Liver (tissue), 8 donors: ENCODE measurements at regions not wholly inside any gene's neighbourhood (a gene's known extent, or its start where the extent isn't known, plus 50 kb on each side); places are given as distances from the start of the nearest gene placed in this dataset.

ENCODE experiments used
- DNase-seq: peaks from one replicate; pipeline ENCODE4 v3.0.0-alpha.2; 2017; ENCODE audit warnings: low spot score
- H3K27ac ChIP-seq, 2 donors: one replicate each; pipeline ENCODE4 v1.7.0; 2013; ENCODE audit warnings: inconsistent platforms in 2 of 2, low read length in 2 of 2, control low read depth in 1 of 2, low read depth in 1 of 2, mild to moderate bottlenecking in 1 of 2
- H3K27me3 ChIP-seq, 4 donors: one replicate each; pipeline versions ENCODE4 v1.6.1 to v1.7.0; 2013; ENCODE audit warnings: low read length in 3 of 4, inconsistent platforms in 1 of 4, mild to moderate bottlenecking in 1 of 4, moderate library complexity in 1 of 4; ENCODE audit not compliant: control insufficient read depth in 4 of 4, insufficient read depth in 4 of 4
- H3K36me3 ChIP-seq, 4 donors: one replicate each; pipeline versions ENCODE4 v1.6.1 to v1.7.0; 2013; ENCODE audit warnings: low read length in 3 of 4, mild to moderate bottlenecking in 3 of 4, low read depth in 1 of 4, moderate library complexity in 1 of 4; ENCODE audit not compliant: control insufficient read depth in 4 of 4, insufficient read depth in 3 of 4
- H3K4me1 ChIP-seq, 4 donors: one replicate each; pipeline versions ENCODE4 v1.6.1 to v1.7.0; 2013; ENCODE audit warnings: low read length in 3 of 4, mild to moderate bottlenecking in 3 of 4, moderate library complexity in 1 of 4; ENCODE audit not compliant: control insufficient read depth in 4 of 4, insufficient read depth in 4 of 4
- H3K4me3 ChIP-seq, 3 donors: one replicate each; pipeline versions ENCODE4 v1.6.1 to v1.7.0; 2013; ENCODE audit warnings: low read length in 3 of 3, control low read depth in 1 of 3, low read depth in 1 of 3, mild to moderate bottlenecking in 1 of 3
- H3K9ac ChIP-seq, 2 donors: one replicate each; pipeline ENCODE4 v1.7.0; 2013; ENCODE audit warnings: low read length in 2 of 2, mild to moderate bottlenecking in 2 of 2, moderate library complexity in 2 of 2, control low read depth in 1 of 2, low read depth in 1 of 2
- H3K9me3 ChIP-seq, 4 donors: one replicate each; pipeline versions ENCODE4 v1.6.1 to v1.7.0; 2013; ENCODE audit warnings: low read length in 3 of 4; ENCODE audit not compliant: control insufficient read depth in 4 of 4
- EGR1 ChIP-seq, 2 donors: IDR thresholded peaks; 2 replicates each; pipeline ENCODE4 v1.6.1; 2016 to 2018; ENCODE audit warnings: antibody characterized with exemption in 2 of 2, low read depth in 2 of 2
- FOXA1 ChIP-seq: IDR thresholded peaks from 2 replicates; pipeline ENCODE4 v1.6.1; 2016; ENCODE audit warnings: antibody characterized with exemption
- FOXA2 ChIP-seq: IDR thresholded peaks from 2 replicates; pipeline ENCODE4 v1.6.1; 2016; ENCODE audit warnings: antibody characterized with exemption
- GABPA ChIP-seq, 2 donors: IDR thresholded peaks in 1 of 2; conservative IDR thresholded peaks in 1 of 2; 2 replicates each; pipeline ENCODE4 v1.6.1; 2016; ENCODE audit warnings: antibody characterized with exemption in 2 of 2, mild to moderate bottlenecking in 1 of 2, moderate library complexity in 1 of 2
- HNF4A ChIP-seq, 2 donors: conservative IDR thresholded peaks; 2 replicates each; pipeline ENCODE4 v1.6.1; 2016; ENCODE audit warnings: antibody characterized with exemption in 2 of 2, mild to moderate bottlenecking in 2 of 2
- HNF4G ChIP-seq: IDR thresholded peaks from 2 replicates; pipeline ENCODE4 v1.6.1; 2016; ENCODE audit warnings: antibody characterized with exemption
- JUND ChIP-seq, 2 donors: IDR thresholded peaks; 2 replicates each; pipeline ENCODE4 v1.6.1; 2016; ENCODE audit warnings: antibody characterized with exemption in 2 of 2
- NR2F2 ChIP-seq: IDR thresholded peaks from 2 replicates; pipeline ENCODE4 v1.6.1; 2016; ENCODE audit warnings: antibody characterized with exemption
- RAD21 ChIP-seq, 2 donors: IDR thresholded peaks; 2 replicates each; pipeline ENCODE4 v1.6.1; 2016; ENCODE audit warnings: antibody characterized with exemption in 2 of 2, mild to moderate bottlenecking in 2 of 2
- RXRA ChIP-seq, 2 donors: IDR thresholded peaks; 2 replicates each; pipeline ENCODE4 v1.6.1; 2017 to 2018; ENCODE audit warnings: antibody characterized with exemption in 2 of 2, mild to moderate bottlenecking in 1 of 2
- SP1 ChIP-seq: IDR thresholded peaks from 2 replicates; pipeline ENCODE4 v1.6.1; 2018; ENCODE audit warnings: antibody characterized with exemption, mild to moderate bottlenecking
- TAF1 ChIP-seq: conservative IDR thresholded peaks from 2 replicates; pipeline ENCODE4 v1.6.1; 2016; ENCODE audit warnings: antibody characterized with exemption, mild to moderate bottlenecking
- YY1 ChIP-seq: IDR thresholded peaks from 2 replicates; pipeline ENCODE4 v1.6.1; 2016; ENCODE audit warnings: antibody characterized with exemption, mild to moderate bottlenecking
- WGBS: extraction: QIAGEN DNeasy Blood & Tissue Kit; methylation state at CpG from one replicate; pipeline ENCODE4 v1.1.7; 2013; 5-methylcytosine and 5-hydroxymethylcytosine counted together
- TF ChIP-seq, protein P1 (sequence below): IDR thresholded peaks from 2 replicates; pipeline ENCODE4 v1.6.1; 2016; ENCODE audit warnings: antibody characterized with exemption
- TF ChIP-seq, protein P2 (sequence below): IDR thresholded peaks from 2 replicates; pipeline ENCODE4 v1.6.1; 2016; ENCODE audit warnings: antibody characterized with exemption, mild to moderate bottlenecking
- TF ChIP-seq, protein P3 (sequence below): fragments of 150-350 bp; IDR thresholded peaks from 2 replicates; pipeline ENCODE4 v1.5.1; 2017; ENCODE audit warnings: improper control_type of control experiment, low read depth, low read length; ENCODE audit not compliant: missing input control
- TF ChIP-seq, protein P4 (sequence below): IDR thresholded peaks from 2 replicates; pipeline ENCODE4 v1.6.1; 2016; ENCODE audit warnings: antibody characterized with exemption
- TF ChIP-seq, protein P5 (sequence below): IDR thresholded peaks from 2 replicates; pipeline ENCODE4 v1.6.1; 2016; ENCODE audit warnings: antibody characterized with exemption
- donor health status: healthy.
- donor health status: healthy.
- donor health status: healthy.
- donor health status: healthy.
- donor health status: healthy.

DNA sequence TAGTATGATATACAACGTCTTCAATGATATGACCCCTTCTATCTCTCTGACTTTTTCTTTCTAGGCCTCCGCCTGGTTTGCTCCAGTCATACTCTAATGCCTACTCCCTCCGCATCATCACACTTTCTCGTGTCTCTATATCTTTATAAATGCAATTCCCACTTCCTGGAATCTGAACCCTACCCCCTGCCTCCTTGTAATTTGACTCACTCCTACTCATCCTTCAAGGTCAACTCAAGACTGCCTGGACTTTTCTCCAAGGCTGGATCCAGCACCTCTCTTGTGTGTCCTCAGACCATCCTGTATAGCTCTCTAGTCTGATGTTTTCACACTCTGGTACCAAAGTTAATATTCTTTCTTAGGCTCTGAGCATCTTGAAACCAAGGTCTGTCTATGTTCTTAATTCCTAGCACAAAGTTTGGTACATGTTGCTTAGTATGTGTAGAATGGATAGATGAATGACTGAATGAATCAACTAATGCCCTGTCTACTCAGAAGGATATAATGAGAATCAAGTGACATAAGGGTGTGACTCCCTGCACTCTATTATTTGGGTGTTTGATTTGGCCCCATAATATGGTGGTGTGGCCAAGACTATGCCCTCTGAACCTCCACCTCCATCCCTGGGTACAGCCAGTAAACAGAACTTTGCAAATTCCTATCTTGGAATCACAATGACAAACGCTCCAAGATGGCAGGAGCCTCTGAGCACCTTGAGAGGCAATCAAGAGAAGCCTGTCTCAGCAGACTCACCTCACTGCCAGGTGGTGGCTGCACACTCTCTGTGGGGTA is 74.3 kb upstream of the SERP2 start:
- DNase-seq = no peak
- Histone ChIP-seq H3K4me3 (no peak overlapping the region), H3K27ac (no peak overlapping the region), H3K9ac (no peak overlapping the region), H3K36me3 (no peaks in the 10 kb centered on the region), H3K9me3 (no peaks in the 10 kb centered on the region), H3K4me1 (peaks cover 4 to 18% (median 7%) of the 10 kb centered on the region in 4 donors), H3K27me3 (no peaks in the 10 kb centered on the region)
- WGBS = 76% methylated on average over 5 of the region's 5 CpGs
- no peak for TF ChIP-seq SP1
- TF ChIP-seq HNF4A (conservative IDR thresholded peaks at IDR 0.05) = peak; percentile 31 to 80
- peak in 1 of 2 donors; percentile 9 for TF ChIP-seq RAD21 (IDR thresholded peaks at IDR 0.05)
- TF ChIP-seq RXRA (IDR thresholded peaks at IDR 0.05) = peak in 1 of 2 donors; percentile 59

DNA sequence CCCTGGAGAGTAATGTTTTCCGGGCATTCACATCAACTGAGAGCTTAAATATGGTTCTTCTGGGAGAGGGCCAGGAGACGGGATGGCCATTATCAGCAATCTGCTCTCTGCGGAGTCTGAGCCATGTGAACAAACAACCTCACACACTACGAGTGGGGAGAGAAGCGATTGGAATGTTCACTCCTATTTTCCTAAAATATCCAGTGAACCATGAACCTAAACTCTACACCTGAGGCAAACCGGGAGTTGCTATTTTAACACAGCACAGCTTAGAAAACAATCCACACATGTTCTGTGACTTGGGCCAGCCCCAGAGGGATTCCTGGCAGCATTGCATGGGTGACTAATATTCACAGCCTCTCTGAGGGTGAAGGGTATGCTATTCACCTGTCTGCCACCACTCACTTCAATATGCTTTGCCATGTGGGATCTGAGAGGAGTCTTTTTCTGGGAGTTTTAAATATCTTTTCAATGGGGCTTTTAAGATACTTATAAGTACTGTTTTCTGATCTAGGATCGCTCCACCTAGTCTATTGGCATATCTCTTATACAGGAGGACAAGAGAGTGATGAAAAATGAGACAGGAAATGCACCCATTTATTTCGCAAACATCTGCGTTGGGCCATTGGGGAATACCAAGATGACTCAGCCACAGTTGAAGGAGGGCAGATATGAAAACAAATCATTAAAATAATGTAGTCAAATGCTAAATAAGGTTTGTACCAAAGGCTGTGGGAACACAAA is 72.6 kb upstream of the SERP2 start:
- Histone ChIP-seq H3K9ac (no peak overlapping the region), H3K4me3 (no peak overlapping the region), H3K9me3 (no peaks in the 10 kb centered on the region), H3K36me3 (no peaks in the 10 kb centered on the region), H3K27me3 (no peaks in the 10 kb centered on the region), H3K27ac (peak overlapping the region; percentile 47 to 68), H3K4me1 (peaks cover 0 to 19% (median 5%) of the 10 kb centered on the region in 4 donors)
- TF ChIP-seq SP1 (peak; percentile 48), EGR1 (IDR thresholded peaks at IDR 0.05; ENCODE audit: low read depth in 2 of 2) (no peak), YY1 (peak; percentile 51), HNF4A (conservative IDR thresholded peaks at IDR 0.05) (peak; percentile 56 to 82), NR2F2 (peak; percentile 32), RXRA (IDR thresholded peaks at IDR 0.05) (peak; percentile 28 to 81), TAF1 (no peak), GABPA (IDR thresholded peaks at IDR 0.05 in 1 of 2, conservative IDR thresholded peaks at IDR 0.05 in 1 of 2) (no peak), FOXA2 (no peak), JUND (IDR thresholded peaks at IDR 0.05) (peak; percentile 46 to 84), RAD21 (IDR thresholded peaks at IDR 0.05) (peak; percentile 56 to 60), HNF4G (no peak), FOXA1 (no peak)
- TF ChIP-seq, protein P1, sequence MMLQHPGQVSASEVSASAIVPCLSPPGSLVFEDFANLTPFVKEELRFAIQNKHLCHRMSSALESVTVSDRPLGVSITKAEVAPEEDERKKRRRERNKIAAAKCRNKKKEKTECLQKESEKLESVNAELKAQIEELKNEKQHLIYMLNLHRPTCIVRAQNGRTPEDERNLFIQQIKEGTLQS = peak; percentile 41
- TF ChIP-seq, protein P2, sequence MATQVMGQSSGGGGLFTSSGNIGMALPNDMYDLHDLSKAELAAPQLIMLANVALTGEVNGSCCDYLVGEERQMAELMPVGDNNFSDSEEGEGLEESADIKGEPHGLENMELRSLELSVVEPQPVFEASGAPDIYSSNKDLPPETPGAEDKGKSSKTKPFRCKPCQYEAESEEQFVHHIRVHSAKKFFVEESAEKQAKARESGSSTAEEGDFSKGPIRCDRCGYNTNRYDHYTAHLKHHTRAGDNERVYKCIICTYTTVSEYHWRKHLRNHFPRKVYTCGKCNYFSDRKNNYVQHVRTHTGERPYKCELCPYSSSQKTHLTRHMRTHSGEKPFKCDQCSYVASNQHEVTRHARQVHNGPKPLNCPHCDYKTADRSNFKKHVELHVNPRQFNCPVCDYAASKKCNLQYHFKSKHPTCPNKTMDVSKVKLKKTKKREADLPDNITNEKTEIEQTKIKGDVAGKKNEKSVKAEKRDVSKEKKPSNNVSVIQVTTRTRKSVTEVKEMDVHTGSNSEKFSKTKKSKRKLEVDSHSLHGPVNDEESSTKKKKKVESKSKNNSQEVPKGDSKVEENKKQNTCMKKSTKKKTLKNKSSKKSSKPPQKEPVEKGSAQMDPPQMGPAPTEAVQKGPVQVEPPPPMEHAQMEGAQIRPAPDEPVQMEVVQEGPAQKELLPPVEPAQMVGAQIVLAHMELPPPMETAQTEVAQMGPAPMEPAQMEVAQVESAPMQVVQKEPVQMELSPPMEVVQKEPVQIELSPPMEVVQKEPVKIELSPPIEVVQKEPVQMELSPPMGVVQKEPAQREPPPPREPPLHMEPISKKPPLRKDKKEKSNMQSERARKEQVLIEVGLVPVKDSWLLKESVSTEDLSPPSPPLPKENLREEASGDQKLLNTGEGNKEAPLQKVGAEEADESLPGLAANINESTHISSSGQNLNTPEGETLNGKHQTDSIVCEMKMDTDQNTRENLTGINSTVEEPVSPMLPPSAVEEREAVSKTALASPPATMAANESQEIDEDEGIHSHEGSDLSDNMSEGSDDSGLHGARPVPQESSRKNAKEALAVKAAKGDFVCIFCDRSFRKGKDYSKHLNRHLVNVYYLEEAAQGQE = peak; percentile 42
- TF ChIP-seq, protein P3, sequence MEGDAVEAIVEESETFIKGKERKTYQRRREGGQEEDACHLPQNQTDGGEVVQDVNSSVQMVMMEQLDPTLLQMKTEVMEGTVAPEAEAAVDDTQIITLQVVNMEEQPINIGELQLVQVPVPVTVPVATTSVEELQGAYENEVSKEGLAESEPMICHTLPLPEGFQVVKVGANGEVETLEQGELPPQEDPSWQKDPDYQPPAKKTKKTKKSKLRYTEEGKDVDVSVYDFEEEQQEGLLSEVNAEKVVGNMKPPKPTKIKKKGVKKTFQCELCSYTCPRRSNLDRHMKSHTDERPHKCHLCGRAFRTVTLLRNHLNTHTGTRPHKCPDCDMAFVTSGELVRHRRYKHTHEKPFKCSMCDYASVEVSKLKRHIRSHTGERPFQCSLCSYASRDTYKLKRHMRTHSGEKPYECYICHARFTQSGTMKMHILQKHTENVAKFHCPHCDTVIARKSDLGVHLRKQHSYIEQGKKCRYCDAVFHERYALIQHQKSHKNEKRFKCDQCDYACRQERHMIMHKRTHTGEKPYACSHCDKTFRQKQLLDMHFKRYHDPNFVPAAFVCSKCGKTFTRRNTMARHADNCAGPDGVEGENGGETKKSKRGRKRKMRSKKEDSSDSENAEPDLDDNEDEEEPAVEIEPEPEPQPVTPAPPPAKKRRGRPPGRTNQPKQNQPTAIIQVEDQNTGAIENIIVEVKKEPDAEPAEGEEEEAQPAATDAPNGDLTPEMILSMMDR = peak; percentile 18
- TF ChIP-seq, protein P4, sequence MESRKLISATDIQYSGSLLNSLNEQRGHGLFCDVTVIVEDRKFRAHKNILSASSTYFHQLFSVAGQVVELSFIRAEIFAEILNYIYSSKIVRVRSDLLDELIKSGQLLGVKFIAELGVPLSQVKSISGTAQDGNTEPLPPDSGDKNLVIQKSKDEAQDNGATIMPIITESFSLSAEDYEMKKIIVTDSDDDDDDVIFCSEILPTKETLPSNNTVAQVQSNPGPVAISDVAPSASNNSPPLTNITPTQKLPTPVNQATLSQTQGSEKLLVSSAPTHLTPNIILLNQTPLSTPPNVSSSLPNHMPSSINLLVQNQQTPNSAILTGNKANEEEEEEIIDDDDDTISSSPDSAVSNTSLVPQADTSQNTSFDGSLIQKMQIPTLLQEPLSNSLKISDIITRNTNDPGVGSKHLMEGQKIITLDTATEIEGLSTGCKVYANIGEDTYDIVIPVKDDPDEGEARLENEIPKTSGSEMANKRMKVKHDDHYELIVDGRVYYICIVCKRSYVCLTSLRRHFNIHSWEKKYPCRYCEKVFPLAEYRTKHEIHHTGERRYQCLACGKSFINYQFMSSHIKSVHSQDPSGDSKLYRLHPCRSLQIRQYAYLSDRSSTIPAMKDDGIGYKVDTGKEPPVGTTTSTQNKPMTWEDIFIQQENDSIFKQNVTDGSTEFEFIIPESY = peak; percentile 71
- TF ChIP-seq, protein P5, sequence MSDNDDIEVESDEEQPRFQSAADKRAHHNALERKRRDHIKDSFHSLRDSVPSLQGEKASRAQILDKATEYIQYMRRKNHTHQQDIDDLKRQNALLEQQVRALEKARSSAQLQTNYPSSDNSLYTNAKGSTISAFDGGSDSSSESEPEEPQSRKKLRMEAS = peak; percentile 69
- WGBS = 38% methylated on average over 9 of the region's 9 CpGs
- no peak for DNase-seq
